Activated naive CD4-positive, alpha-beta T cell treated with anti-CD3 and anti-CD28 coated beads, Interleukin-2, amount 10 ng/mL, durations not matched to agents 7 days and 5 days (primary cell): ENCODE measurements at regions not wholly inside any gene's neighbourhood (a gene's known extent, or its start where the extent isn't known, plus 50 kb on each side); places are given as distances from the start of the nearest gene placed in this dataset.

Source experiments
- CTCF ChIA-PET: fragments of 350-600 bp; sonication (Branson Sonifier 250); formaldehyde crosslinking; loops from one replicate; lab custom pipeline; 2021; ENCODE audit warnings: antibody characterized with exemption; lab: Charles Lee
- DNase-seq: peaks from one replicate; pipeline ENCODE4 v3.0.0-alpha.2; 2020
- H3K27ac Mint-ChIP-seq: one replicate; pipeline ENCODE4 v1.8.0; 2021; ENCODE audit warnings: mild to moderate bottlenecking, moderate library complexity, mixed read lengths
- H3K27me3 Mint-ChIP-seq: one replicate; pipeline ENCODE4 v1.8.0; 2021; ENCODE audit warnings: mild to moderate bottlenecking, mixed read lengths
- H3K36me3 Mint-ChIP-seq: one replicate; pipeline ENCODE4 v1.8.0; 2021; ENCODE audit warnings: mixed read lengths
- H3K4me1 Mint-ChIP-seq: one replicate; pipeline ENCODE4 v1.8.0; 2021; ENCODE audit warnings: mixed read lengths
- H3K4me3 Mint-ChIP-seq: one replicate; pipeline ENCODE4 v1.8.0; 2021; ENCODE audit warnings: mild to moderate bottlenecking, moderate library complexity, mixed read lengths
- H3K9me3 Mint-ChIP-seq: one replicate; pipeline ENCODE4 v1.8.0; 2021; ENCODE audit warnings: mixed read lengths

- CTCF ChIA-PET = no interaction called here
- no peak overlapping the region for H3K4me3 Mint-ChIP-seq
- no peaks in the 10 kb centered on the region for H3K9me3 Mint-ChIP-seq
- H3K4me1 Mint-ChIP-seq = no peaks in the 10 kb centered on the region
- no peak for DNase-seq
- H3K36me3 Mint-ChIP-seq = no peaks in the 10 kb centered on the region
- no peak overlapping the region for H3K27ac Mint-ChIP-seq
- H3K27me3 Mint-ChIP-seq = no peaks in the 10 kb centered on the region
These were observed 64.7 kb upstream of the PRLR start for GRCh38 chr5:35294976-35295375.

- no peak for DNase-seq
- CTCF ChIA-PET = no interaction called here
- H3K9me3 Mint-ChIP-seq = no peaks in the 10 kb centered on the region
- H3K27ac Mint-ChIP-seq = no peak overlapping the region
- H3K36me3 Mint-ChIP-seq = no peaks in the 10 kb centered on the region
- H3K4me3 Mint-ChIP-seq = no peak overlapping the region
- no peaks in the 10 kb centered on the region for H3K27me3 Mint-ChIP-seq
- H3K4me1 Mint-ChIP-seq = no peaks in the 10 kb centered on the region
These were observed 63.7 kb upstream of the PRLR start for GRCh38 chr5:35294017-35294416.

GRCh38 chr5:35285435-35285834 is 55.1 kb upstream of the PRLR start:
- Mint-ChIP-seq H3K4me3 (no peak overlapping the region), H3K27me3 (no peaks in the 10 kb centered on the region), H3K9me3 (no peaks in the 10 kb centered on the region), H3K4me1 (no peaks in the 10 kb centered on the region), H3K27ac (no peak overlapping the region), H3K36me3 (no peaks in the 10 kb centered on the region)
- DNase-seq = no peak
- CTCF ChIA-PET = no interaction called here

- DNase-seq = no peak
- Mint-ChIP-seq H3K9me3 (no peaks in the 10 kb centered on the region), H3K4me1 (no peaks in the 10 kb centered on the region), H3K27ac (no peak overlapping the region), H3K4me3 (no peak overlapping the region), H3K36me3 (no peaks in the 10 kb centered on the region), H3K27me3 (no peaks in the 10 kb centered on the region)
- CTCF ChIA-PET = no interaction called here
These were observed 54.7 kb upstream of the PRLR start for GRCh38 chr5:35285011-35285410.

GRCh38 chr5:35284364-35284763 is 54.1 kb upstream of the PRLR start:
- Mint-ChIP-seq H3K27ac (no peak overlapping the region), H3K4me1 (no peaks in the 10 kb centered on the region), H3K36me3 (no peaks in the 10 kb centered on the region), H3K4me3 (no peak overlapping the region), H3K27me3 (no peaks in the 10 kb centered on the region), H3K9me3 (no peaks in the 10 kb centered on the region)
- DNase-seq = no peak
- CTCF ChIA-PET = no interaction called here

- H3K4me3 Mint-ChIP-seq = no peak overlapping the region
- H3K36me3 Mint-ChIP-seq = no peaks in the 10 kb centered on the region
- H3K4me1 Mint-ChIP-seq = no peaks in the 10 kb centered on the region
- no peaks in the 10 kb centered on the region for H3K9me3 Mint-ChIP-seq
- no peak for DNase-seq
- H3K27ac Mint-ChIP-seq = no peak overlapping the region
- no peaks in the 10 kb centered on the region for H3K27me3 Mint-ChIP-seq
- CTCF ChIA-PET = no interaction called here
These were observed 52.5 kb upstream of the PRLR start for GRCh38 chr5:35282810-35283209.

GRCh38 chr5:35281613-35282012 is 51.3 kb upstream of the PRLR start:
- no peak for DNase-seq
- Mint-ChIP-seq H3K27me3 (no peaks in the 10 kb centered on the region), H3K4me3 (no peak overlapping the region), H3K4me1 (no peaks in the 10 kb centered on the region), H3K36me3 (no peaks in the 10 kb centered on the region), H3K27ac (no peak overlapping the region), H3K9me3 (no peaks in the 10 kb centered on the region)
- CTCF ChIA-PET = no interaction called here
